ENCODE measurements at regions not wholly inside any gene's neighbourhood (a gene's known extent, or its start where the extent isn't known, plus 50 kb on each side); places are given as distances from the start of the nearest gene placed in this dataset.

- peak; percentile 22 for ATAC-seq (ENCODE audit: low FRiP score)
- no peak overlapping the region for H3K4me3 ChIP-seq (ENCODE audit: low read length in 2 of 2)
Observed at GRCh38 chr7:119351320-119351719, 921.7 kb upstream of the KCND2 start.

GRCh38 chr7:119374436-119374835 lies 898.5 kb upstream of the KCND2 start:
- Histone ChIP-seq H3K36me3 (ENCODE audit: control insufficient read depth in 1 of 2, insufficient read depth in 2 of 2, low read length in 1 of 2) (no peaks in the 10 kb centered on the region), H3K27me3 (ENCODE audit: control insufficient read depth in 1 of 2, insufficient read depth in 2 of 2, low read length in 1 of 2) (no peaks in the 10 kb centered on the region), H3K9me3 (ENCODE audit: control insufficient read depth, low read length) (no peaks in the 10 kb centered on the region), H3K4me1 (ENCODE audit: control insufficient read depth in 1 of 2, insufficient read depth in 2 of 2, low read length in 2 of 2) (no peaks in the 10 kb centered on the region), H3K4me3 (ENCODE audit: low read length in 2 of 2) (no peak overlapping the region), H3K27ac (ENCODE audit: low read depth in 1 of 2, low read length in 2 of 2) (no peak overlapping the region)
- 87 to 88% methylated on average over 2 of the region's 2 CpGs for WGBS, 2 donors
- ATAC-seq (ENCODE audit: low FRiP score) = no peak
- DNase-seq = no peak
- intact Hi-C loops (cut with DNase I) = no loop called here

More at GRCh38 chr7:119351320-119351719, 921.7 kb upstream of the KCND2 start:
- intact Hi-C loops (cut with DNase I) = no loop called here
- 87 to 91% methylated on average over 8 of the region's 8 CpGs for WGBS, 2 donors
- Histone ChIP-seq H3K27me3 (ENCODE audit: control insufficient read depth in 1 of 2, insufficient read depth in 2 of 2, low read length in 1 of 2) (no peaks in the 10 kb centered on the region), H3K9me3 (ENCODE audit: control insufficient read depth, low read length) (peaks cover 1% of the 10 kb centered on the region), H3K4me1 (ENCODE audit: control insufficient read depth in 1 of 2, insufficient read depth in 2 of 2, low read length in 2 of 2) (no peaks in the 10 kb centered on the region), H3K36me3 (ENCODE audit: control insufficient read depth in 1 of 2, insufficient read depth in 2 of 2, low read length in 1 of 2) (no peaks in the 10 kb centered on the region), H3K27ac (ENCODE audit: low read depth in 1 of 2, low read length in 2 of 2) (no peak overlapping the region)
- peak in 1 of 2 donors; percentile 27 for DNase-seq

- Histone ChIP-seq H3K4me1 (ENCODE audit: control insufficient read depth in 1 of 2, insufficient read depth in 2 of 2, low read length in 2 of 2) (no peaks in the 10 kb centered on the region), H3K36me3 (ENCODE audit: control insufficient read depth in 1 of 2, insufficient read depth in 2 of 2, low read length in 1 of 2) (no peaks in the 10 kb centered on the region), H3K27me3 (ENCODE audit: control insufficient read depth in 1 of 2, insufficient read depth in 2 of 2, low read length in 1 of 2) (no peaks in the 10 kb centered on the region), H3K4me3 (ENCODE audit: low read length in 2 of 2) (no peak overlapping the region), H3K9me3 (ENCODE audit: control insufficient read depth, low read length) (no peaks in the 10 kb centered on the region), H3K27ac (ENCODE audit: low read depth in 1 of 2, low read length in 2 of 2) (no peak overlapping the region)
- 82 to 92% methylated on average over 1 of the region's 1 CpG for WGBS, 2 donors
- intact Hi-C loops (cut with DNase I) = no loop called here
- DNase-seq (no peak), ATAC-seq (ENCODE audit: low FRiP score) (no peak)
Observed at GRCh38 chr7:119377861-119378260, 895.1 kb upstream of the KCND2 start.

GRCh38 chr7:119382726-119383125 lies 890.2 kb upstream of the KCND2 start:
- ATAC-seq (ENCODE audit: low FRiP score) (no peak), DNase-seq (no peak)
- Histone ChIP-seq H3K27ac (ENCODE audit: low read depth in 1 of 2, low read length in 2 of 2) (no peak overlapping the region), H3K4me3 (ENCODE audit: low read length in 2 of 2) (no peak overlapping the region), H3K27me3 (ENCODE audit: control insufficient read depth in 1 of 2, insufficient read depth in 2 of 2, low read length in 1 of 2) (no peaks in the 10 kb centered on the region), H3K4me1 (ENCODE audit: control insufficient read depth in 1 of 2, insufficient read depth in 2 of 2, low read length in 2 of 2) (no peaks in the 10 kb centered on the region), H3K36me3 (ENCODE audit: control insufficient read depth in 1 of 2, insufficient read depth in 2 of 2, low read length in 1 of 2) (no peaks in the 10 kb centered on the region), H3K9me3 (ENCODE audit: control insufficient read depth, low read length) (no peaks in the 10 kb centered on the region)
- intact Hi-C loops (cut with DNase I) = no loop called here

- Histone ChIP-seq H3K4me3 (ENCODE audit: low read length in 2 of 2) (no peak overlapping the region), H3K36me3 (ENCODE audit: control insufficient read depth in 1 of 2, insufficient read depth in 2 of 2, low read length in 1 of 2) (no peaks in the 10 kb centered on the region), H3K27ac (ENCODE audit: low read depth in 1 of 2, low read length in 2 of 2) (no peak overlapping the region), H3K27me3 (ENCODE audit: control insufficient read depth in 1 of 2, insufficient read depth in 2 of 2, low read length in 1 of 2) (no peaks in the 10 kb centered on the region), H3K9me3 (ENCODE audit: control insufficient read depth, low read length) (no peaks in the 10 kb centered on the region), H3K4me1 (ENCODE audit: control insufficient read depth in 1 of 2, insufficient read depth in 2 of 2, low read length in 2 of 2) (no peaks in the 10 kb centered on the region)
- intact Hi-C loops (cut with DNase I) = no loop called here
- DNase-seq (no peak), ATAC-seq (ENCODE audit: low FRiP score) (no peak)
- WGBS, 2 donors = 51 to 76% methylated on average over 2 of the region's 2 CpGs
Observed at GRCh38 chr7:119395024-119395423, 878.0 kb upstream of the KCND2 start.

GRCh38 chr7:119397156-119397555 lies 875.8 kb upstream of the KCND2 start:
- ATAC-seq (ENCODE audit: low FRiP score) (no peak), DNase-seq (no peak)
- H3K36me3 ChIP-seq (ENCODE audit: control insufficient read depth in 1 of 2, insufficient read depth in 2 of 2, low read length in 1 of 2) = no peaks in the 10 kb centered on the region
- no peak overlapping the region for H3K4me3 ChIP-seq (ENCODE audit: low read length in 2 of 2)
- intact Hi-C loops (cut with DNase I) = no loop called here
- no peaks in the 10 kb centered on the region for H3K4me1 ChIP-seq (ENCODE audit: control insufficient read depth in 1 of 2, insufficient read depth in 2 of 2, low read length in 2 of 2)
- H3K9me3 ChIP-seq (ENCODE audit: control insufficient read depth, low read length) = no peaks in the 10 kb centered on the region
- 7 to 8% methylated on average over 2 of the region's 2 CpGs for WGBS, 2 donors
- no peak overlapping the region for H3K27ac ChIP-seq (ENCODE audit: low read depth in 1 of 2, low read length in 2 of 2)
- H3K27me3 ChIP-seq (ENCODE audit: control insufficient read depth in 1 of 2, insufficient read depth in 2 of 2, low read length in 1 of 2) = no peaks in the 10 kb centered on the region

- H3K4me3 ChIP-seq (ENCODE audit: low read length in 2 of 2) = no peak overlapping the region
- H3K27ac ChIP-seq (ENCODE audit: low read depth in 1 of 2, low read length in 2 of 2) = no peak overlapping the region
- no peaks in the 10 kb centered on the region for H3K4me1 ChIP-seq (ENCODE audit: control insufficient read depth in 1 of 2, insufficient read depth in 2 of 2, low read length in 2 of 2)
- intact Hi-C loops (cut with DNase I) = no loop called here
- no peak for DNase-seq
- no peak for ATAC-seq (ENCODE audit: low FRiP score)
- H3K9me3 ChIP-seq (ENCODE audit: control insufficient read depth, low read length) = no peaks in the 10 kb centered on the region
- H3K36me3 ChIP-seq (ENCODE audit: control insufficient read depth in 1 of 2, insufficient read depth in 2 of 2, low read length in 1 of 2) = no peaks in the 10 kb centered on the region
- no peaks in the 10 kb centered on the region for H3K27me3 ChIP-seq (ENCODE audit: control insufficient read depth in 1 of 2, insufficient read depth in 2 of 2, low read length in 1 of 2)
- WGBS, 2 donors = 65 to 71% methylated on average over 1 of the region's 1 CpG
Observed at GRCh38 chr7:119408596-119408995, 864.4 kb upstream of the KCND2 start.

- peak in 1 of 2 donors; percentile 68 for DNase-seq
- no peak overlapping the region for H3K27ac ChIP-seq (ENCODE audit: low read depth in 1 of 2, low read length in 2 of 2)
- 97% methylated on average over 22 of the region's 22 CpGs for WGBS, 2 donors
- H3K36me3 ChIP-seq (ENCODE audit: control insufficient read depth in 1 of 2, insufficient read depth in 2 of 2, low read length in 1 of 2) = no peaks in the 10 kb centered on the region
- no peaks in the 10 kb centered on the region for H3K27me3 ChIP-seq (ENCODE audit: control insufficient read depth in 1 of 2, insufficient read depth in 2 of 2, low read length in 1 of 2)
- no peak for ATAC-seq (ENCODE audit: low FRiP score)
- H3K4me3 ChIP-seq (ENCODE audit: low read length in 2 of 2) = no peak overlapping the region
- intact Hi-C loops (cut with DNase I) = no loop called here
- H3K4me1 ChIP-seq (ENCODE audit: control insufficient read depth in 1 of 2, insufficient read depth in 2 of 2, low read length in 2 of 2) = no peaks in the 10 kb centered on the region
- H3K9me3 ChIP-seq (ENCODE audit: control insufficient read depth, low read length) = no peaks in the 10 kb centered on the region
Observed at GRCh38 chr7:119413314-119413805, 859.6 kb upstream of the KCND2 start.

GRCh38 chr7:119415682-119416081 lies 857.3 kb upstream of the KCND2 start:
- Histone ChIP-seq H3K9me3 (ENCODE audit: control insufficient read depth, low read length) (no peaks in the 10 kb centered on the region), H3K27me3 (ENCODE audit: control insufficient read depth in 1 of 2, insufficient read depth in 2 of 2, low read length in 1 of 2) (no peaks in the 10 kb centered on the region), H3K4me3 (ENCODE audit: low read length in 2 of 2) (no peak overlapping the region), H3K4me1 (ENCODE audit: control insufficient read depth in 1 of 2, insufficient read depth in 2 of 2, low read length in 2 of 2) (no peaks in the 10 kb centered on the region), H3K36me3 (ENCODE audit: control insufficient read depth in 1 of 2, insufficient read depth in 2 of 2, low read length in 1 of 2) (no peaks in the 10 kb centered on the region), H3K27ac (ENCODE audit: low read depth in 1 of 2, low read length in 2 of 2) (no peak overlapping the region)
- no peak for DNase-seq
- intact Hi-C loops (cut with DNase I) = no loop called here
- 68 to 69% methylated on average over 4 of the region's 4 CpGs for WGBS, 2 donors
- ATAC-seq (ENCODE audit: low FRiP score) = no peak

Data from aorta (tissue), 5 donors.